ENCODE measurements at regions not wholly inside any gene's neighbourhood (a gene's known extent, or its start where the extent isn't known, plus 50 kb on each side); places are given as distances from the start of the nearest gene placed in this dataset.

DNA sequence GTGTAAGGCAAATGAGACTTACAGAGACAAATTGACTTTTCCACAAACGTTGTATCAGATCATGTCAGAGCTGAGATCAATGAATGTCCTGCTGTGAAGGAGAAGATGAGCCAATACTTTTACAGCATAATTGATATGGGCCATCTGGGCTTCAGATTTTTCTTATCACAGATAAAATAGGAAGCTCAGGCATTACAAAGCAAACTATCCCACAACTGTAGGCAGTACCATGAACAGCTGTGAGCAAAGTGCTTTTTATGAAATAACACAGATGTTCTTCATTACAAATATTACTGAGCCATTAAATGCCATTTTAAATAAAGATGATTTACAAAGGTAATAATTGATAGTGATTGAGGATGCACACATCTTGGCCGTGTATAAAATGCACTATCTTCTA lies 852.3 kb downstream of the OTOL1 start:
- no peaks in the 10 kb centered on the region for H3K4me1 Mint-ChIP-seq (ENCODE audit: unreplicated experiment)
- H3K27ac Mint-ChIP-seq (ENCODE audit: unreplicated experiment), result no peak overlapping the region
- no peak overlapping the region for H3K4me3 Mint-ChIP-seq (ENCODE audit: unreplicated experiment)
- TF ChIP-seq, protein P1, sequence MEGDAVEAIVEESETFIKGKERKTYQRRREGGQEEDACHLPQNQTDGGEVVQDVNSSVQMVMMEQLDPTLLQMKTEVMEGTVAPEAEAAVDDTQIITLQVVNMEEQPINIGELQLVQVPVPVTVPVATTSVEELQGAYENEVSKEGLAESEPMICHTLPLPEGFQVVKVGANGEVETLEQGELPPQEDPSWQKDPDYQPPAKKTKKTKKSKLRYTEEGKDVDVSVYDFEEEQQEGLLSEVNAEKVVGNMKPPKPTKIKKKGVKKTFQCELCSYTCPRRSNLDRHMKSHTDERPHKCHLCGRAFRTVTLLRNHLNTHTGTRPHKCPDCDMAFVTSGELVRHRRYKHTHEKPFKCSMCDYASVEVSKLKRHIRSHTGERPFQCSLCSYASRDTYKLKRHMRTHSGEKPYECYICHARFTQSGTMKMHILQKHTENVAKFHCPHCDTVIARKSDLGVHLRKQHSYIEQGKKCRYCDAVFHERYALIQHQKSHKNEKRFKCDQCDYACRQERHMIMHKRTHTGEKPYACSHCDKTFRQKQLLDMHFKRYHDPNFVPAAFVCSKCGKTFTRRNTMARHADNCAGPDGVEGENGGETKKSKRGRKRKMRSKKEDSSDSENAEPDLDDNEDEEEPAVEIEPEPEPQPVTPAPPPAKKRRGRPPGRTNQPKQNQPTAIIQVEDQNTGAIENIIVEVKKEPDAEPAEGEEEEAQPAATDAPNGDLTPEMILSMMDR (IDR thresholded peaks at IDR 0.05; ENCODE audit: unreplicated experiment), result no peak
- no peaks in the 10 kb centered on the region for H3K9me3 Mint-ChIP-seq (ENCODE audit: unreplicated experiment)
- DNase-seq (ENCODE audit: low spot score), result no peak
- no peaks in the 10 kb centered on the region for H3K27me3 Mint-ChIP-seq (ENCODE audit: unreplicated experiment)
- H3K36me3 Mint-ChIP-seq (ENCODE audit: low read depth, unreplicated experiment), result no peaks in the 10 kb centered on the region

DNA sequence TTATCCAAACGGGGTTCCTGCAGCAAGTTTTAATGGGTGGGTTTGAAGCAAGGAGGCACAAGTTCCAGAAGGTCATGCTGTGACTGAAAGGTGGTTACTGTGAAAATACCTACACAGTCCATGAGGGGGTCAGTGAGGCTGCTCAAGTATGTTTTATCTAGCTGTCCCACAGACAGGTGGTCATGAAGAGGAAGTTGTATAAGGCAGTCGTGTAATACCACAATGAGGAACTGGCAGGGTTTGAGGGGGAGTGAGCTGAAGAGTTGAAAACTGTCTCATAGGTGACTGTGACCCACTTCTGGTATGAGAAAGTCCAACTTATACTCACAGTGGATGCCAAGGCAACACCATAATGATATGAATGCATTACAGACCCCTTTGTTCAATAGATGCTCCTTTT lies 856.8 kb downstream of the OTOL1 start:
- Mint-ChIP-seq H3K27ac (ENCODE audit: unreplicated experiment) (no peak overlapping the region), H3K27me3 (ENCODE audit: unreplicated experiment) (no peaks in the 10 kb centered on the region), H3K9me3 (ENCODE audit: unreplicated experiment) (no peaks in the 10 kb centered on the region), H3K4me3 (ENCODE audit: unreplicated experiment) (no peak overlapping the region), H3K36me3 (ENCODE audit: low read depth, unreplicated experiment) (no peaks in the 10 kb centered on the region), H3K4me1 (ENCODE audit: unreplicated experiment) (no peaks in the 10 kb centered on the region)
- TF ChIP-seq, protein P1 (IDR thresholded peaks at IDR 0.05; ENCODE audit: unreplicated experiment), result no peak
- no peak for DNase-seq (ENCODE audit: low spot score)

DNA sequence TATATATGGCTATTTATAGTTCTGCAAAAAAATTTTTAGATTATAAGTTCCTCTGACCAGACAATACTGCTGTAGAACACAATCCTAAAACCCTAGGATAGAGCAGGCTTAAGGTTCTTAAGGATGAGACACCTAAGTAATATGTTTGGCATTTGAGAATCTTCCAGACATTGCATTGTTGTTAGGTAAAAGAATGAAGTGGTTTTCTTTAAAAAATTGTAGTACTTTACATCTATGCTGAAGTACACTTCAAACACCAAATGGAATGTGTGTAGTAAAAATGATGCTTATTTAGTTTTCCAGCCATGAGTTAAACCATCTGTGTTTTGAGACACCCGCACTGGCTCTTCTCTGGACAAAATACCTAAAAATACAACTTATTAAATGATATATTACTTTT lies 857.7 kb downstream of the OTOL1 start:
- TF ChIP-seq, protein P1 (IDR thresholded peaks at IDR 0.05; ENCODE audit: unreplicated experiment), result no peak
- Mint-ChIP-seq H3K36me3 (ENCODE audit: low read depth, unreplicated experiment) (no peaks in the 10 kb centered on the region), H3K4me3 (ENCODE audit: unreplicated experiment) (no peak overlapping the region), H3K4me1 (ENCODE audit: unreplicated experiment) (no peaks in the 10 kb centered on the region), H3K27me3 (ENCODE audit: unreplicated experiment) (no peaks in the 10 kb centered on the region), H3K9me3 (ENCODE audit: unreplicated experiment) (no peaks in the 10 kb centered on the region), H3K27ac (ENCODE audit: unreplicated experiment) (no peak overlapping the region)
- DNase-seq (ENCODE audit: low spot score), result no peak

DNA sequence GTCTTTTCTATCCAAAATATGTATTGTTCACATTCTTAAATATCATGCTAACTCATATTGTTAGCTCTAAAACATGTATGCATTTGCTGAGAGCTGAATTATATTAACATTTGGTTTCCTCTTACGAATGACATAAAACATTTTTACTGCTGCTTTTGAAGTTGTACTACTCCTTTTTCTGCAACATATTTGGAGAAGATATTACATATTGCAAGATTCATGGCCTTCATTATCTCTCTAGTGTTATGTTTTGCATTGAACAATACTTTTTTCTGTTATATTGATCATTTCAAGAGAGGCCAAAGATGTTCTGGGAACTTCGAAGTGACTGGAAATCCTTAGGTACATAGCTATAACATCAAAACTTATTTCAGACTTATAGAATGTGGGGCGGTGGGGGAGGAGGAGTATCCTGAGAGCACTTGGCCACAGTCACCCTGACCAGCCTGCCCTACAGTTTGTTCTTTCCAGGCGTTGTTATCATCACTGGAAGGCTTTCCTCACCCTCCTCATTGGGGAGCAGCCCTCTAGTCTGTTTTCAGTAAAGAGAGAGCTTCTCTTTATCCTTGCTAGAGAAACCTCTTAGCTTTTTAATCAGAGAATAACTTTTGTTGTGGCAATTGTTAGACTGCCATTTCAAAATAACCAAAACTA lies 868.6 kb downstream of the OTOL1 start:
- TF ChIP-seq, protein P1 (IDR thresholded peaks at IDR 0.05; ENCODE audit: unreplicated experiment), result no peak
- no peak overlapping the region for H3K4me3 Mint-ChIP-seq (ENCODE audit: unreplicated experiment)
- no peaks in the 10 kb centered on the region for H3K4me1 Mint-ChIP-seq (ENCODE audit: unreplicated experiment)
- no peaks in the 10 kb centered on the region for H3K9me3 Mint-ChIP-seq (ENCODE audit: unreplicated experiment)
- no peaks in the 10 kb centered on the region for H3K36me3 Mint-ChIP-seq (ENCODE audit: low read depth, unreplicated experiment)
- no peak overlapping the region for H3K27ac Mint-ChIP-seq (ENCODE audit: unreplicated experiment)
- no peaks in the 10 kb centered on the region for H3K27me3 Mint-ChIP-seq (ENCODE audit: unreplicated experiment)
- DNase-seq (ENCODE audit: low spot score), result no peak

DNA sequence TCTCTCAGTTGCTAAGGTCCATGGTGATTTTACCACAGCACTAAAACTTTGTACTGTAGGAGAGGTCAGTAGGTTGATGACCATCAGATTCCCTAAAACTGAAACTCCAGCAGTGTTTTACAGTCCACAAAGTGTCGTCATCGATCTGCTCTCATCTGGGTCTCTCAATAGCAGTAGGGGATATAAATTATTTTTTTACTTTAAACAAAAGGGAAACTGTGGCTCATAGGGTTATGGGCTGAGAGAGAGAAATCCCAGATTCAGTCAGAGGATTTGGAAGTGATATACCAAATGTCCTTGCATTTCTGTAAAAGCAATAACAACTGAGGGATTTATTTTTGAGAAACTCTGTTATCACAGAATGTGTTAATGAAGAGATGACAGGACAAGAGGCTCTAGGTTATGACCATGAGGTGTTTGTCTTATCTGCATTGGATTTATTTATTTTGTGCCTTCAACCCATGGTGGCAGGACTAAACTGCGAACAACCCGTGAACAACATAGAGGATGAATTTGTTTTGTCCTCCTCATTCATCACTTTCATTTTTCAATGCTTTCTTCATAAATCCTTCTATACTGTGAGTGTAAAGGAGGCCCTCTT lies 869.7 kb downstream of the OTOL1 start:
- TF ChIP-seq, protein P1 (IDR thresholded peaks at IDR 0.05; ENCODE audit: unreplicated experiment), result no peak
- no peak overlapping the region for H3K27ac Mint-ChIP-seq (ENCODE audit: unreplicated experiment)
- H3K9me3 Mint-ChIP-seq (ENCODE audit: unreplicated experiment), result no peaks in the 10 kb centered on the region
- no peaks in the 10 kb centered on the region for H3K36me3 Mint-ChIP-seq (ENCODE audit: low read depth, unreplicated experiment)
- no peak for DNase-seq (ENCODE audit: low spot score)
- no peak overlapping the region for H3K4me3 Mint-ChIP-seq (ENCODE audit: unreplicated experiment)
- no peaks in the 10 kb centered on the region for H3K27me3 Mint-ChIP-seq (ENCODE audit: unreplicated experiment)
- no peaks in the 10 kb centered on the region for H3K4me1 Mint-ChIP-seq (ENCODE audit: unreplicated experiment)
